ENCODE measurements at regions not wholly inside any gene's neighbourhood (a gene's known extent, or its start where the extent isn't known, plus 50 kb on each side); places are given as distances from the start of the nearest gene placed in this dataset.

- no peak for ATAC-seq
- intact Hi-C loops (cut with micrococcal nuclease; ENCODE audit: unreplicated experiment) (no loop called here), in situ Hi-C loops (cut with MboI) (no loop called here)
- BruUV-seq (replicated peaks), result no TSS peak
- Histone ChIP-seq H4K20me1 (ENCODE audit: control insufficient read depth, insufficient read depth) (no peaks in the 10 kb centered on the region), H2AFZ (ENCODE audit: control insufficient read depth, low read depth, low read length) (no peak overlapping the region), H3K4me2 (ENCODE audit: control insufficient read depth, insufficient read depth) (no peak overlapping the region), H3K9me3 (replicated peaks; ENCODE audit: control insufficient read depth, insufficient read depth, low read length) (no peaks in the 10 kb centered on the region), H3K4me3 (no peak overlapping the region), H3K27me3 (replicated peaks in 1 of 2; ENCODE audit: control insufficient read depth in 2 of 2, insufficient read depth in 2 of 2, low read length in 1 of 2) (no peaks in the 10 kb centered on the region), H3K4me1 (ENCODE audit: control insufficient read depth, insufficient read depth, low read length) (no peaks in the 10 kb centered on the region), H3K79me2 (ENCODE audit: control insufficient read depth, insufficient read depth, low read length) (no peaks in the 10 kb centered on the region), H3K27ac (ENCODE audit: control insufficient read depth, insufficient read depth) (no peak overlapping the region), H3K36me3 (ENCODE audit: control insufficient read depth in 2 of 2, insufficient read depth in 2 of 2, low read length in 1 of 2) (no peaks in the 10 kb centered on the region), H3K9ac (ENCODE audit: control insufficient read depth, insufficient read depth, low read length) (no peak overlapping the region)
- ChIA-PET RAD21 (ENCODE audit: unreplicated experiment) (no interaction called here), POLR2A (no interaction called here), SMC1A (ENCODE audit: uncharacterized antibody, unreplicated experiment) (no interaction called here), CTCF (no interaction called here)
- TF ChIP-seq YBX1 (IDR thresholded peaks at IDR 0.05) (no peak), ATF7 (IDR thresholded peaks at IDR 0.05; ENCODE audit: low read depth) (no peak), PAX8 (IDR thresholded peaks at IDR 0.05) (no peak), ETV6 (conservative IDR thresholded peaks at IDR 0.05 in 1 of 2, IDR thresholded peaks at IDR 0.05 in 1 of 2; ENCODE audit: borderline replicate concordance in 1 of 2, low read depth in 1 of 2) (no peak), CHD2 (IDR thresholded peaks at IDR 0.05; ENCODE audit: borderline replicate concordance, low read depth, low read length) (no peak)
- no peak for FAIRE-seq
- DNase-seq (ENCODE audit: low read depth, low spot score), result no peak
These were observed 289.0 kb upstream of the ADGRL3 start for GRCh38 chr4:60911127-60911526.

GRCh38 chr4:60913002-60913401 is 287.1 kb upstream of the ADGRL3 start:
- in situ Hi-C loops (cut with MboI), result no loop called here
- ChIA-PET RAD21 (ENCODE audit: unreplicated experiment) (no interaction called here), CTCF (no interaction called here), SMC1A (ENCODE audit: uncharacterized antibody, unreplicated experiment) (no interaction called here), POLR2A (no interaction called here)
- Histone ChIP-seq H4K20me1 (ENCODE audit: control insufficient read depth, insufficient read depth) (no peaks in the 10 kb centered on the region), H3K36me3 (ENCODE audit: control insufficient read depth in 2 of 2, insufficient read depth in 2 of 2, low read length in 1 of 2) (no peaks in the 10 kb centered on the region), H3K79me2 (ENCODE audit: control insufficient read depth, insufficient read depth, low read length) (no peaks in the 10 kb centered on the region), H3K9me3 (replicated peaks; ENCODE audit: control insufficient read depth, insufficient read depth, low read length) (no peaks in the 10 kb centered on the region), H2AFZ (ENCODE audit: control insufficient read depth, low read depth, low read length) (no peak overlapping the region), H3K27ac (ENCODE audit: control insufficient read depth, insufficient read depth) (no peak overlapping the region), H3K27me3 (replicated peaks in 1 of 2; ENCODE audit: control insufficient read depth in 2 of 2, insufficient read depth in 2 of 2, low read length in 1 of 2) (no peaks in the 10 kb centered on the region), H3K4me2 (ENCODE audit: control insufficient read depth, insufficient read depth) (no peak overlapping the region), H3K4me1 (ENCODE audit: control insufficient read depth, insufficient read depth, low read length) (no peaks in the 10 kb centered on the region), H3K9ac (ENCODE audit: control insufficient read depth, insufficient read depth, low read length) (no peak overlapping the region), H3K4me3 (no peak overlapping the region)
- intact Hi-C loops (cut with micrococcal nuclease; ENCODE audit: unreplicated experiment), result no loop called here
- ATAC-seq, result no peak
- no peak for FAIRE-seq
- 2% methylated on average over 3 of the region's 3 CpGs for WGBS (ENCODE audit: insufficient coverage, insufficient replicate concordance, low lambda C conversion rate, missing lambda C conversion rate)
- DNase-seq (ENCODE audit: low read depth, low spot score), result no peak
- no TSS peak for BruUV-seq (replicated peaks)
- TF ChIP-seq YBX1 (IDR thresholded peaks at IDR 0.05) (no peak), ATF2 (IDR thresholded peaks at IDR 0.05; ENCODE audit: low read length) (no peak), SUPT20H (IDR thresholded peaks at IDR 0.05; ENCODE audit: borderline replicate concordance, control insufficient read depth, low read depth, low read length) (no peak), TCF7 (IDR thresholded peaks at IDR 0.05; ENCODE audit: borderline replicate concordance) (no peak), NR2F1 (conservative IDR thresholded peaks at IDR 0.05) (no peak), SMARCA5 (IDR thresholded peaks at IDR 0.05) (no peak), NKRF (conservative IDR thresholded peaks at IDR 0.05) (no peak), MEF2B (IDR thresholded peaks at IDR 0.05; ENCODE audit: partially characterized antibody, poor library complexity, severe bottlenecking) (no peak), MTA3 (IDR thresholded peaks at IDR 0.05; ENCODE audit: borderline replicate concordance, low read length) (no peak), RELA (IDR thresholded peaks at IDR 0.05; ENCODE audit: borderline replicate concordance, partially characterized antibody) (no peak), CHD1 (IDR thresholded peaks at IDR 0.05; ENCODE audit: low read depth, low read length) (no peak)

Measured in GM12878 (cell line).